22Rv1 (cell line): ENCODE measurements at regions not wholly inside any gene's neighbourhood (a gene's known extent, or its start where the extent isn't known, plus 50 kb on each side); places are given as distances from the start of the nearest gene placed in this dataset.

Experiments
- CTCF ChIP-seq: fragments of 450-650 bp; IDR thresholded peaks from 2 replicates; pipeline ENCODE4 v1.5.1; 2017; ENCODE audit warnings: mild to moderate bottlenecking
- ZFX ChIP-seq: fragments of 450-650 bp; IDR thresholded peaks from 2 replicates; pipeline ENCODE4 v1.6.1; 2017; ENCODE audit warnings: antibody characterized with exemption, borderline replicate concordance

DNA sequence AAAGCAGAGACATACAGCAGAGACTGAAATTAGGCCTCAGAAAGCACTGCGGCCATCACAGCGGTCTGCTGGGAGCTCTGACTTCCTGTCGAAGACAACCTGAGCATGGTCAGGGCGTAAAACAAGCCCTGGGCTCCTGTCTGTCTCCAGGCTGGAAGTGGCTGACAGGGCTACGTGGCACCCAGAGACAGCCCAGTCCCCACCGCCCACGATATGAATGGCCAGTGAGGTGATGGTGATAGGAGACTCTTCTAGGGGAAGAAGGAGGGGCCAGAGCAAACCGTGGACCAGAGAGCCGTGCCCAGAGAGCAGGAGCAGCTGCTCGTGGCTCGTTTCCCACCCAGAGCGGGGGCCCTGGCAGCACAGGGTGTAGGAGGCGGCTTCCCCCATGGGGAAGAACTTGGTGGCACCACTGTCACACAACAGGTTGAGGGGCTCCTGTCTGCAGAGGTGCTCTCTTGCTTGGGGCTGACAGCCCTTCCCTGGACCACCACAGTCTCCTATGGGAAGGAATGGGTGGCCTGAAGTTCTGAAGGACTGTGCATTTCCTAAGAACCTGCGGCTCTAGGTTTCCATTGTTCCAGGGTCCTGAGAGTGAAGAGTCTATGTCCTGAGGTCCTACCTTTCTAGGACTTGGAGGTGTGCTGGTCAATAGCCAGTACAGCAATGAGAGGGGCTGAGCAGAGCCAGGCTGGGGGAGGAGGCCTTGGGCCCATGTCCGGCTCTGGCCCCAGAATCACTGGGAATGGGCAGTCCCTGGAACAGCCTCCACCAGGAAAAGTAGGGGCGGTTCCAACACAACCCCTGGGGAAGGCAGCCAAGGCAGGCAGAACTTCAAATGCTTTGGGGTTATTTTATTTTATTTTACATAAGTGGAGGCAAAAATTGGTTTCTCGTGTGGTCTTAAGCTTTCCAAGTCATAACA, 56.4 kb downstream of the BARX1 start:
- no peak for TF ChIP-seq CTCF
- TF ChIP-seq ZFX, result no peak
